GM18511 (cell line): ENCODE measurements at regions not wholly inside any gene's neighbourhood (a gene's known extent, or its start where the extent isn't known, plus 50 kb on each side); places are given as distances from the start of the nearest gene placed in this dataset.
"Not testable (repeated sequence)": the region's sequence is repeated elsewhere in the genome, so short reads cannot be mapped to it uniquely, and the experiment has no call there.

Experiments used
- ATAC-seq: cut with Tn5 transposase; IDR thresholded peaks from one replicate; pipeline ENCODE4 v1.9.1; 2021; ENCODE audit warnings: mild to moderate bottlenecking, moderate library complexity; ENCODE audit not compliant: unreplicated experiment

DNA sequence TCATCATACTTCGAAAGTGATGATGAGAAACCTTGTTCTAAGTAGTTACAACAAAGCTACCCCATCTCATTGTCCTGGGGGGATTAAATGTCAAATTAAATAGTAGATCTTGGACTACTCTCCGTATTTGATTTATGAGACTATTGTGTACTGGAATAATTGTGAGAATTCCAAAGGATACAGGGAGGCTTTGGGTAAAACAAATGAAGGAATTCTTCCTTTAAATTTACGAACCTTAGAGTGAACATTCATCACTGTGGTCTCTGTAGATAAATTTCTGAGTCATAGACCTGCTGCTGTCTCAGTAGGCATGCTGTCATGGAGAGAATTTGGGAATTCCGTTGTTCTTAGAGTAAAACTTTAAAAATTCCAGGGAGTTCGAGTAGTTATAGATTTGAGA is 836.2 kb downstream of the DNAH5 start:
- no peak for ATAC-seq

DNA sequence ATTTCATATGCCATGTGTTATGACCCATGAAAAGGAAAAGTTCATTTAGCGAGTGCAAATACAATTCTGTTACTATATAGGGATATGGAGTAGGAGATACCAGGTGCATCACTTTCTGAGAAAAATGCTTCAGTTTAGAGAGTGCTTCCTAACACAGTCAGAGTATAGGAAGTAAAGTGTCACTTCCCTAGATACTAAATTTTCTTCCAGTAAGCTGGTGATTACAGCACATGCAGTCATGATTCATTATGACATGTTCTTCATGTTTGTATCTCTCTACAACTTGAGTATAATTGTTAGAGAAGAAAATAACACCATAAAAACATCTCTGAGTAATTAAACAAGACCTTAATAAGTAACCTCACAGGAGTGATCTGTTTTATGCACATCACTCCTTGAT is 837.0 kb downstream of the DNAH5 start:
- ATAC-seq: no peak

DNA sequence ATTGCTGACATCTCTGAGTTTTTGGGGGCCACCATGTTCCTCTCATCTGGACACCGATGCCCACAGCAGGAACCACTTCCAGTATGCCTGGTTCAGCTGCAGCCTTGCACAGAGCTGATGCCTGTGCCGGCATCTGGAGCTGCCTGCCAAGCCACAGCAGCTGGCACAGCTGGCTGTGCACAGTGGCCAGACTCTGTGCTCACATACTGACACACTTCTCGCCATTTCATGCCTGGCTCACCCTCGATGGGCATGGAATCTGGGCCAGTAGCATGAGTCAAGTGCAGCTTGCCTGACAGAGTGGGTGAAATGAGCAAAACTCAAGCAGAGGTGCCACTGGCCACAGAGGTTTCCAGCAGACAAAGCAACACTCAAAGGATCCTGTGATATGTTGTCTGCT is 863.4 kb downstream of the DNAH5 start:
- ATAC-seq: no peak

DNA sequence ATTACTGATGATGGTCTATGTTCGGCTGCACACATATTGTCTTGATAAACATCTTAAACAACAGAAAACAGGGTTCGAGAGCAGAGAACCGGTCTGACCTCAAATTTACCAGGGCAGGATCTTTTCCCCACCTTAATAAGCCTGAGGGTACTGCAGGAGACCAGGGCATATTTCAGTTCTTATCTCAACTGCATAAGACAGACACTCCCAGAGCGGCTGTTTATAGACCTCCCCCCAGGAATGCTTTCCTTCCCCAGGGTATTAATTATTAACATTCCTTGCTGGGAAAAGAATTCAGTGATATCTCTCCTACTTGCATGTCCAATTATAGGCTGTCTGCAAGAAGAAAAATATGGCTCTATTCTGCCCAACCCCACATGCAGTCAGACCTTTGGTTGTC is 871.6 kb downstream of the DNAH5 start:
- not testable (repeated sequence) for ATAC-seq

DNA sequence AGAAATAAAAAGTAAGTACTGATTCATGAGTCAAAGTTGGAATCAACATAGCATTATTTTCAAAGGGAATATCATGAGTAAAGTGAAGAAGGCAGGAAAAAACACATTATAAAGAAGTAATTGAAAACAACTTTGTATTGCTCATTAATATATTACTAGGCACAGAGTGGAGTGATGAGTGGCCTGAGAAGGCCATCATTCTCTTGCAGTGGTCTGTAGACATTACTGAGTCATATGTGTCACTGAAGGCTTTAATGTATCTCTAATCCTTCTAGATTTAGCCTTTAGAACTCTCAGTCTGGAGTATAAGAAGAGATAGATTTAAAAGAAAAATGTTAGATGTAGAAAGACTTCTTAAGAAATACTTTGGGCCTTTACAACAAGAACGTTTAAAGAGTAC is 881.4 kb downstream of the DNAH5 start:
- ATAC-seq: no peak

DNA sequence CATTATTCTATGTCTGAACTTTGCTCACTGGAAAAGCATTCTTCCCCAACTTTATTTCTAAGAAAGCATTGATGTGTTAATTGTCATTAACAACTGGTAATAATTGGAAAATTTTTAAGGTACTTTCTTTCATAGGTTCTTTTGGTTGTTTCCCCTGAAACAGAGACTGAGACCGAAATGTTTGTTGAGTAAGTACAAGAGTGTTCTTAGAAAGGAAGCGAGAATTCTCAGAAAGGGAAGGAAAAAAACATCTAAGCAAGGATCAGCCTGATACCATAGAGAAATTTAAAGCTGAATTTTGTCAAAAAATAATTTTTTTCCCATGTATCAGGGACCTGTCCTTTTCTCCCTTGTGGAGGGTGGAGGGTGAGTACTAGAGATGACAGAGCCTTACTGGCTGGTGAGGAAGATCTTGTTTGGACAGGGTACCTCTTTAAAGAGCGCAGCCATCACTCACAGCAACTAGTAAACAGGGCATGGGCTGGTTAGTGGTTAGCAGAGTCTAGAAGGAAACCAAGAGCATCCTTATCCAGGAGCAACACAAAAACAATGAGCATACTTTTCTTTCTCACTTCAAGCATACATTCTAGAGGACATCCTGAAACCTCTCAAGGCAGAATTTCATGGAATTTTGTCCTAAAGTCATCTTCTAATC is 898.5 kb downstream of the DNAH5 start:
- ATAC-seq: no peak

DNA sequence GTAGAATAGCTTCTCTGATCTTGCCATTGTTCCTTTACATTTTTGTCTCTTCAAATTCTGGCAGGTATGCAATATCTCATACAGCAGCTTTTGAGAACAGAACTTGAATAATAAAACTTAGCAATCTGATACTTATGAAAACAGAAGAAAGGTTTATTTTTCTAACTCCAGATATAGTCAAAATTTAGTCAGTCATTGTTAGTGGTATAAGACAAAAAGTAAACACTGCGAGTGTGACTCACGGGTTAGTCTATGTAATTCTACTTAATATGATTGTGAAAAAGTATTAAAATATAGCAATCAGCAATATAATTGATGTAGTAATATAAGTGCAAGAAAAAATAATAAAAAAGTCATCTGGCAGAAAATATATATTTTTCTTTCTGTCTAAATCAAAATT is 910.4 kb downstream of the DNAH5 start:
- no peak for ATAC-seq

DNA sequence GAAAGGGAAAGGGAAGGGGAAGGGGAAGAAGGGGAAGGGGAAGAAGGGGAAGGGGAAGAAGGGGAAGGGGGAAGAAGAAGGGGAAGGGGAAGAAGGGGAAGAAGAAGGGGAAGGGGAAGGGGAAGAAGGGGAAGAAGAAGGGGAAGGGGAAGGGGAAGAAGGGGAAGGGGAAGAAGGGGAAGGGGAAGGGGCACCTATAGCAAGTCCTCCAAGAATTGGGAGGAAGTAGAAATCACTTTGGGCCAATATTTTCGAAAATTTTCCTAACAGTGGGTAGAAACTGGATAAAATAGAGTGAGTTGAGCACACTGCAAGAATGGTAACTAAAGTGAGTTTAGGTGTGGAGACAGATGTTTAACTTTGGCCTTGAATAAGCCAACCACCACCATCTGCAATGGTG is 915.3 kb downstream of the DNAH5 start:
- ATAC-seq: no peak

DNA sequence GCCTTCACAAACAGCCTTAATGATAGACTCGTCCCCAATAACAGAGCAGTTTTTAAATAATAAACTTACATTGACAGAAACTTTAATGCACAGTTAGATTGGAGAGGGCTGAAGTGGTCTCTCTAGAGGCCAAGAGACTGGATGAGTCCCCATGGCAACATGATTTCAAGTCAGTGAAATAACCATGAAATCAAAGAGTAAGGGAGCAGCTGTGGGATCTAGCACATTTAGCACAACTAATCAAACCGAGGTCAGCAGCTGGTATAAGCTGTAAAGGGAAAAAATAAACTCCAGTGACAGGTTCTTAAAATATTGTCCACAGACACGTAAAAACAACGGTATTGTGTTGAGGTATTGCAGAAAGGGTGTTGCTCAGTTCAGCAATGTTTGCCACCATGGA is 916.6 kb downstream of the DNAH5 start:
- ATAC-seq: no peak

DNA sequence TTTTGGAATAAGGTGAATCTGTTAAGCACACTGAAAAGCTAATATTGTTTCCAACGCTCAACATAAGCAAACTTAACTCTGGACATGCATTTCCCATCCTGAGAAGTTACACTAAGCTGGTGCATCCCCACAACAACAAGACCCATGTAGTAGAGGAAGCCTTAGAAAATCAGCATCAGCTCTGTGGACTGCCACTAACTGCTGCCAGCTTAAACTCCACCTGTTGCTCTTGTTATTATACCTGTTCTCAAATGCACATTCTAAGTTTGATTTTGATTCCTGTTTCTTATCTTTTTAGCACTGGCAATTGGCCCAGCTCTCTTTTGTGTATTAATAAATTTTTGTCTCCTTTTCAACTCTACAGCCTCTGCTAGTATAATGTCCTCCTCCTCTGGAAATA is 924.8 kb downstream of the DNAH5 start:
- ATAC-seq: no peak

DNA sequence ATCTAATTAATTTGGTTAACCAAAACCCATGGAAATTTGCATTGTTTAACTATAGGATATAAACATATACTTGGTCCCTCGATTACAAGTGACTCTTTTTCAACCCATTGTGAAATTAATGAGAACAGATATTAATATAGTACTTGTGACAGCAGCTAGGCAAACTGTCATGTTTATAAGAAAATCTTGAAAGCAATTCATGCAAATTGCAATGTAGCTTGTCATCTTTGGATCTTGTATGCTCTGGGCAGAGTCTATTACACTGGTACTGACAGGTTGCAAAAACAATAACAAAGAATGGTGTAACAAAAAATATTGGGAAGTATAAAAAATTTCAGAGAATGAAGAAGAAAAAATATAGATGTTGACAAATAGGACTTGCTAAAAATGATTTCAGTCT is 941.0 kb downstream of the DNAH5 start:
- no peak for ATAC-seq

DNA sequence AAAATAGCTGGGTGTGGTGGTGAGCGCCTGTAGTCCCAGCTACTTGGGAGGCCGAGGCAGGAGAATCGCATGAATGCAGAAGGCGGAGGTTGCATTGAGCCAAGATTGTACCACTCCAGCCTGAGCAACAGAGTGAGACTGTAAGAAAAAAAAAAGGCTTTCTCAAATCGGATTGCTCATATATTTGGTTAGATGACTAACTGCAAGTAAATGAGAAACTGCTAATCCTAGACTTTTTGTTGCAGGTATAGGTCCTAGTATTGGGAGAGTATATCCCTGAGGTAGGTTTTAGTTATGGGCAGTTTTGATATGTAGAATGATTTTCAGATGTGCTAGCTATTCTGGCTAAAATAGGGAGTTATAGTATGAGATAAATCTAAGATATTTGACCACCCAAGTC is 944.8 kb downstream of the DNAH5 start:
- no peak for ATAC-seq

DNA sequence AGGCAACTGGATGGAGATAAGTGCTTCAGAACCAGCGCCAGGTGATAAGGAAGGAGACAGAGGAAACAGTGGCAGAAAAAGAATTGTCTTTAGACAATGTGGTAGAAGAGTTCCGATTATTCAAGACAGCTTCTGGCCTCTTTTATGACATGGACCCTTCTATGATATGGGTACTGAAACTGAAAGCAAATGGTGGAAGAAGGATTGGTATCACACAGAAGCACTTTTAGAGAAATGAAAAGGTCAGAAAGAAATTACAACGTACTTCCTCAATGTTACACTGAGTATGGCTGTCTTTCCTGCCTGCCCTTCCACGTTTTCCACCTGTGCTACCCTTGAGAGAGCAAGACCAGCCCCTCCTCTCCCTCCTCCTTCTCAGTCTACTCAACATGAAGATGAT is 959.3 kb downstream of the DNAH5 start:
- no peak for ATAC-seq

DNA sequence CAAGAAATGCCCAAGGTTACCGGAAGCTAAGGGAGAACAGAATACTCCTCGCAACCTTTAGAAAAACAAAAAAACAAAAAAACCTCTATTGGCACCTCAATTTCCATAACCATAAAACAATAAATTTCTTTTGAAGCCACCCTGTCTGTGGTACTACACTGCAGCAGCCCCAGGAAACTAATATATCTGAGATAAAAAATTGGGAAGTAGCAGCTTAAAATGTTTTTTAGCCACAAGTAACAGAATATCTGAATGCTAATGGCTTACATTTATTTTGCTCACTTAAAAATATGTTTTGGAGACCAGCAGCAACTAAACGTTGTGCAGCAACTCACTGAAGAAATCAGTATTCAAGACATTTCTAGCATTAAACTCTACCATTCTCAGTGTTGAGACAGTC is 969.6 kb downstream of the DNAH5 start:
- no peak for ATAC-seq

DNA sequence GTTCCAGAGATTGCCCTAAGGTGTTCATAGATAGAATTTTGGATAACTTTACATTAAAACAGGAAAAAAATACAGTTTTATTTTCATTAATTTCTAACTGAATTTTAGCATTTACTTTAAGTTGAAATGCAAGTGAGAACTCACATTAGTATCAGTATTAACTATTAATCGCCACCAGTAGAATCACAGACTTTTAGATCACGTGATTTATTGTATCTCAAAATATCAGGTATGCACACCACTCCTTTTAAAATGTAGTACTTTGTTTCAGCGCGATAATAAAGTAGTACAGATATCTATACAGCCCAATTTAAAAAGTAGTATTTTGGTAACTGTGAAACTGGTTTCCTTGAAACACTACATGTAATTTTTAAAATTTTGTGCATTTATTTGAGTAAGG is 978.7 kb downstream of the DNAH5 start:
- ATAC-seq: no peak

DNA sequence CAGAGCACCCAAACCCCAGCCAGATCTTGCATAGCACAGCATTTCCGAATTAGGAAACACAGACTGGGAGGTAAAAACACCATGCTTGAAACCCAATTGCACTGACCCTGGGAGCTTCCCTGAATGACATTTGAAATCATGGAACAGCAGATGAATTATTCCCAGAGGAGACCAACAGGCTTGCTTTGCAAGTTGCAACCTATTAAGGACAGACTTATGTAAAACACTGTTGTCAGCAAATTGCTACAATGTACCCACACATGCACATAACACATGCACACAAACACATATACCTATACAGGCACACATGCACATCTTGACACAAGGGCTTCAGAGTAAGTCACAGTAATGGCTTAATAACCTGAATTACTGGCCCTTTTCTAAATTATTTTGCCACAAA is 984.8 kb downstream of the DNAH5 start:
- no peak for ATAC-seq

DNA sequence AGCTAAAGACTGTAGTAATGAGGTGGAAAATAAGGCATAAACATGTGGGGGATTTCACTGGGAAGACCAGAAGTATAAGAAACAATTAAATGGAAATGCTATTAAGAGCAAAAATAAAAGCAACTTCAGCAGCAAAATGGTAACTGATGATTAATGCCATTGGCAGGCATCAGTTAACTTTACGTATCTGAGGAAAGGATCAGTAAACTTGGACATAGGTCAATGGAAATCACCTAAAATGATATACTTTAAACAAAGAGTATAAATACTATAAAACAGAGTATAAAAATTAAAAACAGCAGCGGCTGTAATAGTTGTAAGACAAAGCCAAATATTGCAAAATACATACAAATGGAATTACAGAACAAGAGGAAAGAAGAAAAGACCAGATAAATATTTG is 992.1 kb downstream of the DNAH5 start:
- ATAC-seq: no peak

DNA sequence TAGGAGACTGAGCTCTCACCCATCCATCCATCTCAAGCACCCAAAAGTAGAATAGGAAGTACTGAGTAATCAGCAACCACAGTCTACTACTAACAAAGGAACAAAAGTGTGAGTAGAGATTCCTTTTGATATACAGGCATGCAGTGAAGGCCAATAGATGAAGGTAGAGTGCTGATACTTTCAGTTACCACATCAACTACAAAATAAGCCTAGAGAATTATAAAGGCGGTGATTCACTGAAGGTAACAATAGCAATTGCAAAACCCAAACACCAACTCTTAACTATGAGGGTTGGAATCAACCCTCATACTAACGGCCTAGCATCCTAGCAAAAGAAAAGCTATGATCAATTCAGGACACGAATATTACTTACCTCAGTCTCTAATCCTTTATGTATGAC is 992.6 kb downstream of the DNAH5 start:
- no peak for ATAC-seq

DNA sequence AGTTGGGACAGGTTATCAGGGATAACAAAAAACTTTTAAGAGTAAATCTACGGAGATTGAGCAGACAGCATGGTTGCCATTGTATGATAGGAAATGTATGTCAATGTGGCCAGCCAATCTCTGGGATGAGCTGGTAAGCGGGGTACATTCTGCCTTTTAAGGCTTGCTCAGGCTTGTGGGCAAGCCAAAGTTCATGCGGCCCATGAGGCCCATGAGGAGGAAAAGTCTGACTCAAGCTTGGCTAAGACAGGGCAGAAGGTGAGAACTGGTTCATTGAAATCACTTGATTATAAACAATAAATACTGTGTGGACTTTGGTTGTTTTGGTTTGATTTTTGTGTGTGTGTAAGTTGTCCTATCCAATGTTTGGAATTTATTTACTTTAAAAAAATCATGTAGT is 997.1 kb downstream of the DNAH5 start:
- ATAC-seq: no peak

DNA sequence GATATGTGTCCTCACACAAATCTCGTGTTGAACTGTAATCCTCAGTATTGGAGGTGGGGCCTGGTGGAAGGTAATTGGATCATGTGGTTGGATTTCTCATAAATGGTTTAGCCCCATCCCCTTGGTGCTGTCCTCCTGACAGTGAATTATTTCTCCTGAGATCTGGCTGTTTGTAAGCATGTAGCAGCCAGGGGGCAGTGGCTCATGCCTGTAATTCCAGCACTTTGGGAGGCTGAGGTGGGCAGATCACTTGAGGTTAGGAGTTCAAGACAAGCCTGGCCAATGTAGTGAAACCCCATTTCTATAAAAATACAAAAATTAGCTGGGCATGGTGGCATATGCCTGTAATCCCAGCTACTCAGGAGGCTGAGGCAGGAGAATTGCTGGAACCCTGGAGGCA is 999.0 kb downstream of the DNAH5 start:
- ATAC-seq: not testable (repeated sequence)

DNA sequence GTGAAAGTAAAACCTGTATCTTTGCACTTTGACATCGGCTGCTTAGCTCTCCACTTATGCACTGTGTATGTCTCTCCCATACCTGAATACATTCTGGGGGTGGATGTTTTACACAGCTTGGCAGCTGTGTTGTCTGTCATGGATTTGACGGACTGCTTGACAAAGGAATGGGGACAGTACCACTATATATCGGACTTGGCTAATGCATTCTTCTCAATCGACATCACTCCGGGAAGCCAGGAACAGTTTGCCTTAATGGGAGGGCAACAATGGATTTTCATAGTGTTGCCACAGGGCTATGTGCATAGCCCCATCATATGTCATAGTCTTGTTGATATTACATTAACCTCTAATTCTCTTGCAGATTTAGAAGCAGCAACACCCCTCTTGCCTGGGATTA is 1008.3 kb downstream of the DNAH5 start:
- no peak for ATAC-seq

DNA sequence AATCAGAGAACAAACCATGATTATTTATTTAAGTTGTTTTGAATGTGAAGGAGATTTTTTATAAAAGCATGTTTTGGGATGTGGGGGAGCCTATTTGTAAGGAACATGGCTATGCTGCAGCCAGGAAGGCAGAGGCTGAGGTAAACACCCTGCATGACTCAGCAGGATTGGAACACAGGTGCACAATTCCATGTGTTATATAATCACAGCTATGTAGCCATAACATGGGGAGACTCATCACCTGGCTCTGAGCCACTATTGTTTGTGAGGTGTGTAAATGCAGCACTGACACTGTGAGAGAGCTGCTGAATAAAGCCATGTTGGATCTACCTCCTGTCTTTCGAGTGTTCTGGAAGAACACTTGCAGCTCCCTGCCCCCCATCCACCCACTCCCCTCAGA is 1009.8 kb downstream of the DNAH5 start:
- ATAC-seq: no peak

DNA sequence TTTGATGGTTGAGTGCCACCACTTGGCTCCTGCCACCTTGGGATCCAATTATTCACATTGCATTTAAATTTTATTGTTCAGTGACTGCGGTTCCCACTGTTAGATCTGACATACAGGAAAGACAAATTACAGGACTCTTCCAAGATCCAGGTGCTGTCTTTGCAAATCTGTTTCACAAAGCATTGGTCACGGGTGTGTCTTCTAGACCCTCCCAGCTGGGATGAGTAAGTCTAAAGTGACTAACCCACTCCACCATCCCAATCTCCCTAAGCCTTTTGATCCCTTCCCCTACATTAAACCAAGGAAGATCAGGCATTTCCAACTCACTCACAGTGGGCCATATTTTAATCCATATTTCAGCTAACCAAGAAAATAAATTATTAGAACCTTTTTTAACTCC is 1016.3 kb upstream of the CTNND2 start:
- ATAC-seq: no peak

DNA sequence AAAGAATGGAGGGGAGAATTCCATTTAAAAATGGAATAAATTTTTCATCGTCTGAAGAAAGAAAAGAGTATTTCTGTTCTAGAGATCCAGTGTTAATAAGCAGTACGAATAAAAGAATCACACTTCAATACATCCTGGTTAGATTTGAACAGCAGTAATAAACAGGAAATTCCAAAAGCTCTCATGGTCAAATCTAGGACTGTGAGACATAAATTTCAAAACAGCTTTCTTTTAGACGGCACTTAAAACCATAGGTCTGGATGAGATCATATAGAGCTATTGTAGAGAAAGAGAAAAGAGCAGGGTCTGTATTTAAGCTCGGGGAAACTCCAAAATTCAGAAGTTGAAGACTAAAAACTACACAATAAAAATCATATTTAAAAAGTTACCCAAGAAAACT is 1006.9 kb upstream of the CTNND2 start:
- ATAC-seq: no peak
